HG02571 (cell line): ENCODE measurements at regions not wholly inside any gene's neighbourhood (a gene's known extent, or its start where the extent isn't known, plus 50 kb on each side); places are given as distances from the start of the nearest gene placed in this dataset.

ENCODE experiments used
- ATAC-seq: cut with Tn5 transposase; IDR thresholded peaks from one replicate; pipeline ENCODE4 v1.9.1; 2021; ENCODE audit warnings: mild to moderate bottlenecking, moderate library complexity; ENCODE audit not compliant: unreplicated experiment

DNA sequence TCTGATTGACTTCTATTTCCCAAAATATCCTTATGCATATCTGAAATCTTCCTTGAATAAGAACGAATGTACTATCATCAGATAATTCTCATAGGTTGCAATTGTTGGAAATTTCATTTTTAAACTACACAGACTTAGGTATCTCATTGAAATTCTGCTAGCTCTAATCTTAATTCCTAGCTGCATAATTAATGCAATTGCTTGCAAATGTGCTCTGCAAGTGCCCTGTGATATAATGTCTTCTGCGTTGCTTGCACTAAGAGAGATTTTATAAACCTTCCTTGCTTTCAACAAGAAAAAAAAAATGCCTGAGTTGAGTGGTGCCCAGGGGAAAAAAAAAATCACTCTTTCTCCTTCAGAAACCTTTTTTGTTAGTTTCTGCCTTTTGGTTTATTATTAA is 354.9 kb downstream of the TFAP2A start:
- no peak for ATAC-seq

DNA sequence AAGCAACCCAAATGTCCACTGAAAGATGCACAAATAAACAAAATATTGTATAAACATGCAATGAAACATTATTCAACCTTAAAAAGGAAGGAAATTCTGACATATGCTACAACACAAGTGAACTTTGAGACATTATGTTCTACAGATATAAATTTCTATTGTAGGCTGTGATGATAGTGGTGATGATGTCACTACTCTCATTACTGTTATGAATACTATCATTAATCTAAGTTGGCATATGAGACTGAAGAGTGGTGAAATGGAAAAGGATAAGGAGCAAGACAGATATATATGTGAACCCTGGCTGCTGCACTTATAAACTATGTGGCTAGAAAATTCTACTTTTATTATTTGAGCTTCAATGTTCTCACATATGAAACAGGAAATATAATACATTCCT is 360.2 kb downstream of the TFAP2A start:
- ATAC-seq, result no peak

DNA sequence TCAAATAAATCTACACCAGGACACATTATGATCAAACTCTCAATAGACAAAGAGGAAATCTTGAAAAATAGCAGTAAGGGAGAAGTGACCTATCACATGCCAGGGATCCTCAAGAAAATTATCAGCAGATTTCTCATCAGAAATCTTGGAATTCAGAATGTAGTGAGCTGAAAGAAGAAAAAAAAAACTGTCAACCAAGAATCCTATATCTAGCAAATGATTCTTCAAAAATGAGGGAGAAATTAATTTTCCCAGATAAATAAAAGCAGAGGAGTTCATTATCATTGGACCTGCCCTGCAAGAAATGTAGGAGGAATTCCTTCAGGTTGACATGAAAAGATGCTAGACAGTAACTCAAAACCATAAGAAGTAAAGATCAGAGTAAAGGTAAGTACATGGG is 363.6 kb downstream of the TFAP2A start:
- ATAC-seq, result no peak

DNA sequence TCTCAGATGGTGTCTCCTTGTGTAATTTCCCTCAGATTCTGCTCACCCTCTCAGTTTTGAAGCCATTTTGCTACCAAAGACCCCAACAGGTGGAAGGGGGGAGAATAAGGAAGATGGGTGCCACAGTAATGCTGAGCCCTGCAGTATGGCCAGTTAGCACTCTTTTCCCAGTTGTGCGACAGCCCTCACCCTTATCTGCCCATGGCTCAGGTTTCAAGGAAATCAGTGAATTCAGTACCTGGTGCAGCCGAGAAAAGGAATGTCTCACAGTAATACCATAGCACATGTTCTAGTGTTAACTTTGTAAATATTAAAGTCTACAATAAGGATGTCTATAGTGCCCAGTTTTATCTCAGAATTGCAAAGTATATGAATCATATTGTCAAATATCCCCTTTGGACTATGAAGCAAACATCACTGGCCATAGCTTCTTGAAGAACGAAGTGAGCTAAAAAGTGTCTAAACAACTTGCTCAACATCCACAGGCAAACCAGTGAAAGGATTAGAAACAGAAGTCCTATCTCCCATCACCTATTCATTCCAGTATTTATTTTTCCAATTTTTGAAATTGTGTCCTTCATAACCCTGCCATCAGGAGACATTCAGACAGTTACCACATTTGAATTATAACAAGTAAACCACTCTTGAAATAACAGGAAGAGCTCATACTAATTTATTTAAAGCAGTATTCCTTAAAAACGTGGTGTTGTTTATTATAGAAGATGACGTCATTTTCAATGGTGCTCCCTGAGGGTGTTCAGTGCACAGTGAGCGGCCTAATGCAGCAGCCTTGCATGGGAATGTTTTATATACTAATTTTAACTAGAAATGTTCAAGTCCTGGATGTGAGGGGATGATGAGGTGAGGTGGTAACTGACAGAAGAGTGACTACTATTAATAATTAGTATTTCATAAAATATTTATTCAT is 366.2 kb downstream of the TFAP2A start:
- ATAC-seq, result no peak

DNA sequence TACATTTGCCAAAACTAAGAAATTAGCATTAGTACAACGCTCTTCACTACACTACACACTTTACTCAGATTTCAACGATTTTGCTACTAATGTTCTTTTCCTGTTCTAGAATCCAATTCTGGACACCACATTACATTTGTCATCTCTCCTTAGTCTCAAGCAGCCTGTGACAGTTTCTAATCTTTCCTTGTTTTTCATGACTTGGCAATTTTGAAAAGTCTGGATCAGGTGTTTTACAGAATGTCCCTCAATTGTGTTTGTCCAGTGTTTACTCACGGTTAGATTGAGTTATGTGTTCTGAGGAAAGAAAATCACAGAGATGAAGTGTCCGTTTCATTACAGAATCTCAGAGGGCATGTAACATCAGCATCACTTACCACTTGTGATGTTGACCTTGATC is 372.6 kb downstream of the TFAP2A start:
- ATAC-seq, result no peak

DNA sequence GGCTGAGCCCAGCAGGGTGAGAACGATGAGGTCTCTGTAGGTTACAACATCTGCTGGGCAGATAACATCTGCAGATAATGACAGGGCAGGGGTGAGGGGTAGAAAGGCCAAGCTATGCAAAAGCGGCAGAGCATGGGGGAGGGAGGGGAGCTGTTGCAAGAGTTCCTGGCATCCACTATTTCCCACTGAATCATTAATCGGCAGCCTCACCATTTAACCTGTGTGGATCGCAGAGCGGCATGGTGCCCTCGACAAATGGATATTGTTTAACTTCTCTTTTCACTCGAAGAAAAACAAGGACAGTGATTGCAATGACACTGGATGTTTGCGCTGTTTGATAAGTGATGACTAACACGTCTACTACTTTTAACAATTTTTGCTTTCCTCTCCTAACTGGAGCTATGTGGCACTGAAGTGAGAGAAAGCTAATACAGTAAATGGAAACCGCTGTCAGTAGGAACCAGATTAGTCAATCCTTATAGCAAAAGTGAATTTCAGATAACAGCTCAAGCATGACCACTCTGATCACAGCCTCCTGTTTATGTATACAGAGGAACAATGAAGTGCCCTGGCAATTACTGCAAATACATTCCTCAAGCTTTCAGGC is 381.5 kb downstream of the TFAP2A start:
- no peak for ATAC-seq

DNA sequence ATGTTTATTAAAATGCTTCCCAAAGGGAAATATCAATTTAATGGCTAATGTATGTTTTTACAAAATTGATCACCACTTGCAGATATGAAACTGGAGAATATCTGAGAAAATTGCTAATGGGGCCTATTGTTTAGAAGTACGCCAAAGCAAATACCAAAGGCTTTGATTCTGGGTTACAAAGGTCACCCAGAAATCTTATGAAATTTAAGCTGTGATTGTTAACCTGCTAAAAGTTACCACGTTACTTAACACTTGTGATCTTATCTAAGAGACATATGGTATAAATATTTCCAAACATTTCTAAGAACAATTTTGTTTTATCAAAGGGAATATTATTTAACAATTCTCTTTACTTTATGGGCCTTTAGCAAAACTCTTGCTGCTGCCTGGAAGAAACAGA is 383.3 kb downstream of the TFAP2A start:
- ATAC-seq, result no peak

DNA sequence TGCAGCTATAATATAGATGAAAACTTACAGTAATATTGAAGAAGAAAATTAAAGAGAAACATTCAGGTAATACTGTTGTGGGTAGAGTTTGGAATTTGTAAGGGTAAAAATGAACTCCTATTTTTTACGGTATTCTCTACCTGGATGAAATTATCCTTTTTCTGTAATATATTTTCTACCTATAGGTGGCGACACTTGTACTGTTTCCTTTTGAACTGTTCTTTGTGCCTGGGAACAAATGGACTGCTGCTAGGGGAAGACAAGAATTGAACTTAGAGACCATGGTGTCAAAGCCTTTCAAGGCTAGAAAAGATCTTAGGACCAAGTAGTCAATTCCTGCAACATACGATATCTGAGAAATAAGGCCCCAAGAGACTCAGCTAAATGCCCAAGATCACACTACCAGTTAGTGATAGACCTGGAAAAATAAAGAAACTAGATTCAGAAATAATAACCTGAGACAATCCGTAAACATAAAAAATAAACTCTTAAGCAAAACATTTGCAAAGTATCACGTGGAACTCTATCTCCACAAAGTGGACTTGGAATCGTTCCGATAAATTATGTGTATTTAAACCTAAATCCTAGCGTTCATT is 383.8 kb downstream of the TFAP2A start:
- no peak for ATAC-seq

DNA sequence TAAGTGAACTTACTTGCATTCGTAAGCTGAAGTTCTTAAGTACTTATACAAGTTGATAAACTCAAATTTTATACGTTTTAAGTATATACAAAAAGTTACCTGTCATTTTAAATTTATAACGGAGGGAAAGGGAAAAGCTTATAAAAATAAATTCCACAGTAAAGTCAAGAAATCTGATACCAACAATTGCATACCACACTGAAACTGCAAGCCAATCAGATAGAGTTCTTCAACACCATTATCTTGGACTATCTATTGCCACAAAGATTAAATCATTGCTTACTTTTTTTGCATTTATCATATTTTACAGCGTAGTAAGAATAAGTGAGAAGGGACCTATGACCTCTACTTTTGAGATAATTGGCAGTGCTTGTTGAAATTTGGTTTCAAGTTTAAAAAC is 386.7 kb downstream of the TFAP2A start:
- no peak for ATAC-seq

DNA sequence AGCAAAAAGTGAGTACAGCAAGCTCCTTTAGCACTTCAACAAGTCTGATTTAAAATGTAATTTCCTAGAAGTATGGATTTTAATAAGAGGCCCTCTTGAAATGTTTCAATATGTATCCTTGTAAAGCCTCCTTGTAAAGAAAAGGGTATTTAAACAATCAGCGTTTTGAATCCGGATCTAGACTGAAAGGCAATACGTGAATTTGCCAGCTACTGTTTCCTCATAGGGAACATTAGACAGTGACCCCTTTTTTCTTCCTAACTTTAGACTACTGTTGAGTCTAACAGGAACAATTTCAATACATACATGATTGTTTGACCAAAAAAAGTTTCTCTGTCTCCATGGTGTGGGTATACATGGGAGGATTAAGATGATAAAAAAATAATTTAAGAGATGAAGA is 395.0 kb downstream of the TFAP2A start:
- ATAC-seq, result no peak

DNA sequence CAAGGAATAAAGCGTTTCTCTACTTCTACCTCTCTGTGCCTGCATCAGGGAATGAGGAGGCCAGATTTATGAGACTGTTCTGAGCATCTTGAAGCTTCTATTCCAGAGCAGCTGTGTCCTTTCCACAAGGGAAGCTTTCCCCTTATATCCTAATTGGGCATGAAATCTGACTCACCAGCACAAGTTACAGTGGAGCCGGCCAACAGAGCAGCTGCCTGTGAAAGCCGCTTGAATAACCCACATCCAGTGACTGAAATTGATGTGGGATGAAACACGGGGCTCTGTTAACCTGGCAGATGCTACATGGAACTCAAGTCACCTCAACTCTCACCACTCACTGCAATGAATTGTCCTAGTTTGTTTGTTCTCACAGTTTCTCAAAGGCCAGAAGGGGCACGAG is 400.3 kb downstream of the TFAP2A start:
- no peak for ATAC-seq

DNA sequence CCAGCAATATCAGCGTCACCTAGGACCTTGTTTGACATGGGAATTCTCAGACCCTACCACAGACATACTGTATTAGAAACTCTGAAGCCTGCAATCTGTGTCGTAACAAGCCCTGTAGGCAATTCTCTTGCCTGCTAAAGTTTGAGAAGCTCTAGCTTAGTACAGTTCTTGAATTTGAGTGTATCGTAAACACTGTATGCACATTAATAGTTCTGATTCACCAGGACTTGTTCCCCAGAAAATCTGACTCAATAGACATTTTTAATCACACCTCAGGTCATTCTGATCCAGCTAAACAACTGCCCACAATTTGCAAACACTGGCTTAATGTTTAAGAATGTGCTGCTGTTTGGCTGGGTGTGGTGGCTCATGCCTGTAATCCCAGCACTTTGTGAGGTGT is 414.3 kb downstream of the TFAP2A start:
- ATAC-seq, result no peak

DNA sequence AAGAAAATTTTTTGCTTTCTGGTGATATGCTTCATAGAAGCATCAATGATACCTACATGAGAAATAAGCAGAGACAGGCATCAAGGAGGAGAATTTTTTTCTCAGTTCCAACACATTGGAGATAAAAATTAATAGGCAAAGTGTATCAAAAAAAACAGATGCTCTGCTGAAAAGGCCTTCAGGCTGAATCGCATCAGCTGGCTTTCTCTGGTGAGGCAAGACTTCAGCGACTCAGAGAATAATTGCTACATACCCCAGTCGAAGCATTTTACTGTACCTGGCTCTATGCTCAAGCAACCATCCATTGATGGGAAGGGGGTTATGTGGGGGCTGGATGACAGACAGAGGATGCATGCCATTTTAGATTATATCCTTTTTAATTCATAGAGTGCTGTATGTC is 415.1 kb downstream of the TFAP2A start:
- ATAC-seq, result no peak

DNA sequence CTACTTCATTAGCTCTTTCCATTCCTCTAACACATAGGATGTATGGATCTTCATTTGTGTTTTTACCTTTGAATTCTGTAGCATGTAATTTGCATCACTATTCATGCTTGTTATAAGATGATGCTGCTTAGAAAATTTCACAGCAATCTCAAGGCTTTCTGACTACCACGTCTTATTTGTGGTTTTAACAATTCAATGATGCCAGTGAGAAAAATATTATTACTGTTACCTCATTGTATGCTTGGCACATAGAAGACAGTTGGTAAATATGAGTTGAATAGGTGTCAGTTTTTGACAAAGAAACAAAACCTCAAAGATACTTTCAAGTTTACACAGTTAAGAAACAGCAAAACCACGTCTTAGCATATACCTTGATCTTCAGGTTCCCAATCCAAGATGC is 428.6 kb downstream of the TFAP2A start:
- no peak for ATAC-seq

DNA sequence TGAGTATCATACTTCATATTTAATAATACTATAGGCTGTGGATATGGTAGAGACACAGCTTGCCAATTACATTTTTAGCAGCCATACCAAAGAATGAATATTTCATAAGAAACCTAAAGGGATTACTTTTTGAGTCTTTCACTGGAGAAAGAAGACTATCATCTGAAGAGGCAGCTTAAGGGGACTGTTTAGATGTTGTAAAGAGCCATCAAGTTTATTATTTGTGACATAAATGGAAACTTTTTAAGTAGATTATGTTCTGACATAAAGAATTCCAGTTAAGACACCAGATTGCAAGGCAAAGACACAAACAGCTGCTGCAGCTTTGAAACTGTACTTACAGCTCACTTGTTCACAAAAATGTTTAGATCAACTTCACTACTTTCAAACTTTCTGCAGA is 429.4 kb downstream of the TFAP2A start:
- ATAC-seq, result no peak

DNA sequence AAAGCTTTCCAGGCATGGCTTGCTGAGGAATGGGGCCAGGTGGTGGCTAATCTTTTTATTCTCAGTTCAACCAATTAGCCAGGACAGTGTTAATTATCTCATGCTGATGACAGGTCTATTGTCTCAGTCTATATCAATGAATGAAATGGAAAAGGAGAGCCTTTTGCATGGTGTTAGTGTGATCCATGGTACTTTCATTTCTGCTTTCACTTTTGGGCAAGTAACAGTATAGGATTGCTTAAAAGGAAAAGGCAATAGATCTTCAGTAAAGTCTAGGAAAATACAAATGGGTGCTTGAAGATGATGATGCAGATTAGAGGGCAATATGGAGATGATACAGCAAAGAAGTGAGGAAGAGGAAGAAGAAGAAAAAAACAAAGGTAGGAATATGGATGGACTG is 430.3 kb downstream of the TFAP2A start:
- no peak for ATAC-seq

DNA sequence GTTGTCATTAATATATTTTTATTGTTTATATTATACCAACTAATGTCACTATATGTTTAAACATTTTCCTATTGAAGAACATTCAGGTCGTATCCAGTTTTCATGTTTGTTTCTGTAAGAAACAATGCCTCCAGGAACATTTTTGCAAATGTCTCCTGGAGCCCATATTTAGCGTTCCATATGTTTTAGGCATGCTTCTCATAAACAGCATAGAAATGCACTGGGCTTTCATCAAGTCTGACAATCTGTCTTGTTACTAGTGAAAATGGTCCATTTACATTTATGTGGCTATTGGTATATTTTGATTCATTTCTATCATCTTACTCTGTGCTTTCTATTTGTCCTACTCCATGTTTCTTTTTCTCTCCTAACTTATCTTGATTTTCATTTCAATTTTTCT is 431.7 kb downstream of the TFAP2A start:
- no peak for ATAC-seq

DNA sequence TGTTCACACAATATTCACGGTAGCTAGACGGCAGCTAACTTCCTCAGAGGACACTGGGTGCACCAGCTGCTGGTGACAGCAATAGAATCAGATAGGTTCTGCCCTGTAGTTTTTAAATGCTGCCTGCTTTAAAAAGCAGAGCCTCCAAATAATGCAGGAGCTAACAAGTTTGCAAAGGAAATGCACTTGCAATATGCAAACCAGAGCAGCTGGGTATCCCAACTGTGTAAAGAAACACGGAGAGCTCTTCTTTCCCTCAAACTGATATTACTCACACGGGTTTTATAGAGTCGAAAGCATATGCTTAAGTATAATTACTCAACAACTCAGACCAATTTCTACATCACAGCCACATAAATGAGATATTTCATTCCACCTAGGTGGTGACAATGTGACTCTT is 432.7 kb downstream of the TFAP2A start:
- no peak for ATAC-seq

DNA sequence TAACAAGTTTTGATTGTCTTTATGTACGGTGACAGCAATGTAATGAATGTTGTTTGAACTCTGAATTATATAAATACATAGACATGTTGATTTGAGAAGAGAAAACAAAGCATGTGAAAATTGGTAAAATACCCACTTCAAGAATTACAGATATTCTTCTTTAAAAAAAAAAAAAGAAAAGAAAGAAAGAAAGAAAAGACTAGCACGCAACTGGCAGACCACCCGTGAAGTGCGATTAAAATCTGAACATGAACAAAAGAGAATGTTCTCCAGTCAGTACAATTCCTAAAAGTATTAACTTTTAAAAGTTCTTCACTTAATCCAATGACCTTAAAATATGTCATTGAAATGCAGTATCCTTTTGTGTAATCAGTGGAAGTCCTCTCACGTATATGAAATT is 434.9 kb downstream of the TFAP2A start:
- ATAC-seq, result no peak

DNA sequence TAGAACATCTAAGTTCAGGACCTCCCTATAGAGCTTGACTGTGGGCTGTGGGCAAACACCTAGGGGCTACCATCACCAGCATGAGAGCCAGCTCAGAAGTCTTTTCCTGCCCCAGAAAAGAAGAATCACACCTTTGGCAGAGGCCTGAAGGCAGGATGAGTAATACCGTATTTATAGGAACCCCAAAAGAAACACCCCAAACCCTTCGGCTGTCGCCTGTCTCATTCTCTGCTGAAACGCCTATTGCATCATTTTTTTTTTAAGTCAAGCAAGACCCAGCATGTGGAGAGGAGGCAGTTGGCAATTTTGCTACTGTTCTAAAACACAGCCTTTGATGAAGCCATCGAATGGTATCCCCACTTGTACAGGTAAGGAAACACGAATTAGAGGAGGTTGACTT is 436.4 kb downstream of the TFAP2A start:
- no peak for ATAC-seq

DNA sequence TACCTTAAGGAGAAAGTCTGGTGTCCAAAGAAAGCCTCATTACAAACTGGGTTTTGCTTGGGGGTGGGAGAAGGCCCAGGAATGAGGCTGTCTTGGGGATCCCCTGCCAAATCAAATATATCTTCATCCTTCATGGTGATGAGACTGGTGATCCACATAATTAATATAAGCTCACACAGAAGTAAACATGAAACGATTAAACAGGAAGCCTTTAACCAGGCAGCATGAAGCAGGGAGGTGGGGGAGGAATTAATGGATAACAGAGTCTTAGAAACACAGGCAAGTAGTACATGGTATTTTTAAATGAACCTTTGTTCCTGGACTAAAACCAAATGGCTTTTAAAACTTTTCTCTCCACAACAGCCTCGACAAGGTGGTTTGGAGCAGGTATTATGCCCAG is 437.5 kb downstream of the TFAP2A start:
- no peak for ATAC-seq

DNA sequence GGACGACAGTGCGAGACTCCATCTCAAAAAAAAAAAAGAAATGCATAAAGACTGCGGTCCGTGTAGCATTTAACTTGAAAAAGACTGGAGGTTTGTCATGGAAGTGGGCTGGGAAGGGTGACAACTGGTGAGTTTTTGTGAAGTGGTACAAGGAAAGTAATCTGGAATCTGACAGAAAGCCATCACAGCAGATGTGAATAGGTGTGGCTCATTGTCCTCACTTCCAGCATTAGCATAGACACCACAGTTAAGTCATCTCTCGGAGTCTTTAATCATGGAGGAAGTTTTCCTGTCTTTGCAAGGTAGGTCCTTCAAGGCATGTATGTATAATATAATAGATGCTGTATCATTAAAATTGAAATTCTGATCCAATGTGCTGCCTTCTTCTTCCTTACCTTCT is 453.2 kb downstream of the TFAP2A start:
- no peak for ATAC-seq
